Left lung (tissue), 4 donors: ENCODE measurements at regions not wholly inside any gene's neighbourhood (a gene's known extent, or its start where the extent isn't known, plus 50 kb on each side); places are given as distances from the start of the nearest gene placed in this dataset.
A peak's percentile ranks its signal among the peaks of the same experiment; 100 is the strongest.

Experiments
- ATAC-seq: fragments of 200-7000 bp; cut with Tn5 transposase; one replicate; pipeline ENCODE4 v1.9.1; 2020; ENCODE audit warnings: moderate library complexity
- DNase-seq, 4 donors: peaks; one replicate each; pipeline ENCODE4 v3.0.0-alpha.2; 2013 to 2020
- H3K27ac ChIP-seq, 2 donors: fragments of 200-600 bp; sonication (generic) in 1 of 2; one replicate each; pipeline versions ENCODE4 v1.5.0 to v1.8.0; 2020 to 2021
- H3K27me3 ChIP-seq, 2 donors: fragments of 200-600 bp; sonication (generic) in 1 of 2; one replicate each; pipeline versions ENCODE4 v1.5.0 to v1.8.0; 2020 to 2021
- H3K36me3 ChIP-seq, 2 donors: fragments of 200-600 bp; sonication (generic) in 1 of 2; one replicate each; pipeline versions ENCODE4 v1.5.0 to v1.8.0; 2020 to 2021
- H3K4me1 ChIP-seq, 2 donors: fragments of 200-600 bp; one replicate each; pipeline ENCODE4 v1.8.0; 2021
- H3K4me3 ChIP-seq, 2 donors: fragments of 200-600 bp; sonication (generic) in 1 of 2; one replicate each; pipeline versions ENCODE4 v1.5.0 to v1.8.0; 2020 to 2021; ENCODE audit warnings: mild to moderate bottlenecking in 1 of 2
- H3K9me3 ChIP-seq, 2 donors: fragments of 200-600 bp; sonication (generic) in 1 of 2; one replicate each; pipeline versions ENCODE4 v1.5.0 to v1.8.0; 2020 to 2021
- CTCF ChIP-seq, 2 donors: fragments of 200-600 bp; sonication (generic) in 1 of 2; IDR thresholded peaks; one replicate each; pipeline versions ENCODE4 v1.5.0 to v1.8.0; 2021; ENCODE audit warnings: antibody characterized with exemption in 2 of 2
- intact Hi-C, 2 donors: fragments of 100-400 bp; cut with DNase I; formaldehyde crosslinking; loops; one replicate each; pipeline versions ENCODE4 v1.11.2 to v1.14.2; 2022
- donor health status: DM: no; HTN: yes; CAD: no.
- donor health status: DM: no; HTN: no; CAD: no.

- no peak for ATAC-seq
- H3K4me3 ChIP-seq, result no peak overlapping the region
- H3K9me3 ChIP-seq, result no peaks in the 10 kb centered on the region
- no peaks in the 10 kb centered on the region for H3K4me1 ChIP-seq
- no peaks in the 10 kb centered on the region for H3K27me3 ChIP-seq
- no peak for DNase-seq
- intact Hi-C loops, result no loop called here
- TF ChIP-seq CTCF (IDR thresholded peaks at IDR 0.05), result no peak
- no peaks in the 10 kb centered on the region for H3K36me3 ChIP-seq
- no peak overlapping the region for H3K27ac ChIP-seq
Measured at GRCh38 chr6:142011775-142012174, 121.0 kb upstream of the GJE1 start.

GRCh38 chr6:142011156-142011555 is 121.6 kb upstream of the GJE1 start:
- ATAC-seq (no peak), DNase-seq (no peak)
- Histone ChIP-seq H3K4me3 (no peak overlapping the region), H3K36me3 (no peaks in the 10 kb centered on the region), H3K4me1 (no peaks in the 10 kb centered on the region), H3K27me3 (no peaks in the 10 kb centered on the region), H3K9me3 (no peaks in the 10 kb centered on the region), H3K27ac (no peak overlapping the region)
- intact Hi-C loops, result no loop called here
- TF ChIP-seq CTCF (IDR thresholded peaks at IDR 0.05), result no peak

- H3K4me1 ChIP-seq, result no peaks in the 10 kb centered on the region
- no peaks in the 10 kb centered on the region for H3K9me3 ChIP-seq
- no peak for TF ChIP-seq CTCF (IDR thresholded peaks at IDR 0.05)
- no peaks in the 10 kb centered on the region for H3K36me3 ChIP-seq
- no peak overlapping the region for H3K4me3 ChIP-seq
- H3K27ac ChIP-seq, result no peak overlapping the region
- no peaks in the 10 kb centered on the region for H3K27me3 ChIP-seq
- intact Hi-C loops, result no loop called here
- DNase-seq (no peak), ATAC-seq (peak; percentile 61)
Measured at GRCh38 chr6:142009647-142010046, 123.1 kb upstream of the GJE1 start.

- Histone ChIP-seq H3K36me3 (no peaks in the 10 kb centered on the region), H3K27me3 (no peaks in the 10 kb centered on the region), H3K4me3 (no peak overlapping the region), H3K9me3 (no peaks in the 10 kb centered on the region), H3K27ac (no peak overlapping the region), H3K4me1 (no peaks in the 10 kb centered on the region)
- DNase-seq (no peak), ATAC-seq (no peak)
- TF ChIP-seq CTCF (IDR thresholded peaks at IDR 0.05), result no peak
- intact Hi-C loops, result no loop called here
Measured at GRCh38 chr6:142008781-142009180, 123.9 kb upstream of the GJE1 start.

- no peaks in the 10 kb centered on the region for H3K36me3 ChIP-seq
- no peaks in the 10 kb centered on the region for H3K27me3 ChIP-seq
- no peak for TF ChIP-seq CTCF (IDR thresholded peaks at IDR 0.05)
- H3K9me3 ChIP-seq, result no peaks in the 10 kb centered on the region
- DNase-seq, result no peak
- H3K4me1 ChIP-seq, result no peaks in the 10 kb centered on the region
- H3K4me3 ChIP-seq, result no peak overlapping the region
- intact Hi-C loops, result no loop called here
- H3K27ac ChIP-seq, result no peak overlapping the region
- ATAC-seq, result no peak
Measured at GRCh38 chr6:142008016-142008735, 124.5 kb upstream of the GJE1 start.
